ENCODE measurements at regions not wholly inside any gene's neighbourhood (a gene's known extent, or its start where the extent isn't known, plus 50 kb on each side); places are given as distances from the start of the nearest gene placed in this dataset.

DNA sequence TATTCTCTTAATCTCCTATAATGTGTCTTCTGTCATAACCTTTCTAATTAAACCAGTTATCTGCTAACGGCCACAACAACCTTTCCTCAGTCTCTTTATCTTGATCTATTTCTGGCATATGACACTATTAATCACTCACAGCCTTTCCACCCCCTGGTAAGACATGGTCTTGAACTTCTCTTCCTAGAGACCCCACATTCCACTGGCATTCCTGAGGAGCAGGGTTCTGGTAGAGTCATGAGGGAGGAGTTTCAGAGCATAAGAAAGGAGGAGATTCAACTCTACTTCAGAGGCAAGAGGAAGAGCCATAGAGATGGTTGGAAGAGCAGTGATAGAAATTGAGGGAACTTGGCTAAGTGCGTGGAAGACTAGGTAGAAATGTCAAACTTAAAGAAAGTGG lies 325.6 kb downstream of the BLID start (continued):
- TF ChIP-seq, protein P1, sequence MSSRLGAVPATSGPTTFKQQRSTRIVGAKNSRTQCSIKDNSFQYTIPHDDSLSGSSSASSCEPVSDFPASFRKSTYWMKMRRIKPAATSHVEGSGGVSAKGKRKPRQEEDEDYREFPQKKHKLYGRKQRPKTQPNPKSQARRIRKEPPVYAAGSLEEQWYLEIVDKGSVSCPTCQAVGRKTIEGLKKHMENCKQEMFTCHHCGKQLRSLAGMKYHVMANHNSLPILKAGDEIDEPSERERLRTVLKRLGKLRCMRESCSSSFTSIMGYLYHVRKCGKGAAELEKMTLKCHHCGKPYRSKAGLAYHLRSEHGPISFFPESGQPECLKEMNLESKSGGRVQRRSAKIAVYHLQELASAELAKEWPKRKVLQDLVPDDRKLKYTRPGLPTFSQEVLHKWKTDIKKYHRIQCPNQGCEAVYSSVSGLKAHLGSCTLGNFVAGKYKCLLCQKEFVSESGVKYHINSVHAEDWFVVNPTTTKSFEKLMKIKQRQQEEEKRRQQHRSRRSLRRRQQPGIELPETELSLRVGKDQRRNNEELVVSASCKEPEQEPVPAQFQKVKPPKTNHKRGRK (CRISPR knock-in tag; IDR thresholded peaks at IDR 0.05) = no peak
- TF ChIP-seq, protein P2, sequence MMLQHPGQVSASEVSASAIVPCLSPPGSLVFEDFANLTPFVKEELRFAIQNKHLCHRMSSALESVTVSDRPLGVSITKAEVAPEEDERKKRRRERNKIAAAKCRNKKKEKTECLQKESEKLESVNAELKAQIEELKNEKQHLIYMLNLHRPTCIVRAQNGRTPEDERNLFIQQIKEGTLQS (CRISPR knock-in tag; IDR thresholded peaks at IDR 0.05) = no peak

DNA sequence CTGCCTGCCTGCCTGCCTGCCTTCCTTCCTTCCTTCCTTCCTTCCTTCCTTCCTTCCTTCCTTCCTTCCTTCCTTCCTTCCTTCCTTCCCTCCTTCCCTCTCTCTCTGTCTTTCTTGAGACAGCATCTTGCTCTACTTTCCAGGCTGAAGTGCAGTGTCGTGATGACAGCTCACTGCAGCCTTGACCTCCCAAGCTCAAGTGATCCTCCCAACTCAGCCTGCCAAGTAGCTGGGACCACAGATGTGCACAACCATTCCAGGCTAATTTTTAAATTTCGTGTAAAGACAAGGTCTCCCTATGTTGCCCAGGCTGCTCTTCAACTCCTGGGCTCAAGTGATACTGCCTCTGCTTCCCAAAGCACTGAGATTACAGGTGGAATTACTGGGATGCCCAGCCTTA lies 328.2 kb upstream of the SORL1-AS1 start:
- intact Hi-C loops (cut with micrococcal nuclease; ENCODE audit: unreplicated experiment) (no loop called here), in situ Hi-C loops (cut with HindIII; ENCODE audit: extremely low pct_ligation_motif_present, low pct_unique_long_range_greater_than_20kb) (no loop called here)
- no peaks in the 10 kb centered on the region; a peak in 2 of 5 replicates for H3K27me3 ChIP-seq (ENCODE audit: control insufficient read depth in 1 of 2, insufficient read depth in 2 of 2, low read length in 2 of 2)
- no peak overlapping the region for H3K27ac ChIP-seq (ENCODE audit: extremely low read length, insufficient read depth, low read length)
- BruUV-seq (replicated peaks) = no TSS peak
- WGBS (ENCODE audit: low lambda C conversion rate) = 0% methylated on average over 2 of the region's 2 CpGs
- no peaks in the 10 kb centered on the region for H3K9me3 ChIP-seq (ENCODE audit: low read length)
- no peak overlapping the region for H3K4me3 ChIP-seq (replicated peaks in 1 of 3; ENCODE audit: insufficient read depth in 1 of 3, low read depth in 2 of 3, low read length in 3 of 3)
- H3K9ac ChIP-seq (ENCODE audit: insufficient read depth, low read depth, low read length) = no peak overlapping the region
- H3K36me3 ChIP-seq (replicated peaks in 1 of 2; ENCODE audit: control insufficient read depth in 1 of 2, insufficient read depth in 2 of 2, low read length in 2 of 2) = no peaks in the 10 kb centered on the region
- ChIA-PET POLR2A (no interaction called here), CTCF (ENCODE audit: low intra/inter-chr PET ratio, low total read pairs) (no interaction called here)
- no peaks in the 10 kb centered on the region for H3K4me1 ChIP-seq (ENCODE audit: insufficient read depth, low read length)
- H2AFZ ChIP-seq (ENCODE audit: low read length) = no peak overlapping the region
- TF ChIP-seq WIZ (CRISPR knock-in tag; IDR thresholded peaks at IDR 0.05) (no peak), TP53 (CRISPR knock-in tag; conservative IDR thresholded peaks at IDR 0.05) (no peak), ZNF20 (CRISPR knock-in tag; IDR thresholded peaks at IDR 0.05) (no peak), LCORL (IDR thresholded peaks at IDR 0.05) (no peak), LCORL (CRISPR knock-in tag; IDR thresholded peaks at IDR 0.05) (no peak), BCL6 (CRISPR knock-in tag; IDR thresholded peaks at IDR 0.05) (no peak), ZNF776 (CRISPR knock-in tag; IDR thresholded peaks at IDR 0.05) (no peak), CC2D1A (CRISPR knock-in tag; IDR thresholded peaks at IDR 0.05) (no peak), SOX6 (IDR thresholded peaks at IDR 0.05) (no peak), SOX6 (CRISPR knock-in tag; IDR thresholded peaks at IDR 0.05) (no peak), EEA1 (CRISPR knock-in tag; IDR thresholded peaks at IDR 0.05; ENCODE audit: borderline replicate concordance) (no peak)
- TF ChIP-seq, protein P3, sequence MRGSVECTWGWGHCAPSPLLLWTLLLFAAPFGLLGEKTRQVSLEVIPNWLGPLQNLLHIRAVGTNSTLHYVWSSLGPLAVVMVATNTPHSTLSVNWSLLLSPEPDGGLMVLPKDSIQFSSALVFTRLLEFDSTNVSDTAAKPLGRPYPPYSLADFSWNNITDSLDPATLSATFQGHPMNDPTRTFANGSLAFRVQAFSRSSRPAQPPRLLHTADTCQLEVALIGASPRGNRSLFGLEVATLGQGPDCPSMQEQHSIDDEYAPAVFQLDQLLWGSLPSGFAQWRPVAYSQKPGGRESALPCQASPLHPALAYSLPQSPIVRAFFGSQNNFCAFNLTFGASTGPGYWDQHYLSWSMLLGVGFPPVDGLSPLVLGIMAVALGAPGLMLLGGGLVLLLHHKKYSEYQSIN (CRISPR knock-in tag; IDR thresholded peaks at IDR 0.05; ENCODE audit: borderline replicate concordance) = no peak
- TF ChIP-seq, protein P4, sequence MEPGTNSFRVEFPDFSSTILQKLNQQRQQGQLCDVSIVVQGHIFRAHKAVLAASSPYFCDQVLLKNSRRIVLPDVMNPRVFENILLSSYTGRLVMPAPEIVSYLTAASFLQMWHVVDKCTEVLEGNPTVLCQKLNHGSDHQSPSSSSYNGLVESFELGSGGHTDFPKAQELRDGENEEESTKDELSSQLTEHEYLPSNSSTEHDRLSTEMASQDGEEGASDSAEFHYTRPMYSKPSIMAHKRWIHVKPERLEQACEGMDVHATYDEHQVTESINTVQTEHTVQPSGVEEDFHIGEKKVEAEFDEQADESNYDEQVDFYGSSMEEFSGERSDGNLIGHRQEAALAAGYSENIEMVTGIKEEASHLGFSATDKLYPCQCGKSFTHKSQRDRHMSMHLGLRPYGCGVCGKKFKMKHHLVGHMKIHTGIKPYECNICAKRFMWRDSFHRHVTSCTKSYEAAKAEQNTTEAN (CRISPR knock-in tag; conservative IDR thresholded peaks at IDR 0.05) = no peak
- no peak for ATAC-seq
- no peak for DNase-seq (ENCODE audit: low spot score)
- FAIRE-seq = no peak
- H3K79me2 ChIP-seq (ENCODE audit: insufficient read depth, low read length) = no peaks in the 10 kb centered on the region
- no peak overlapping the region for H3K4me2 ChIP-seq (ENCODE audit: low read depth, low read length)
- H4K20me1 ChIP-seq (ENCODE audit: insufficient read depth, low read length) = no peaks in the 10 kb centered on the region

Measured in HepG2 (cell line).